ENCODE measurements at regions not wholly inside any gene's neighbourhood (a gene's known extent, or its start where the extent isn't known, plus 50 kb on each side); places are given as distances from the start of the nearest gene placed in this dataset.
"Not testable (repeated sequence)": the region's sequence is repeated elsewhere in the genome, so short reads cannot be mapped to it uniquely, and the experiment has no call there.

GRCh38 chr12:9313479-9313878, 105.3 kb upstream of the PZP start:
- H3K4me3 ChIP-seq (ENCODE audit: low read depth in 1 of 2, low read length in 2 of 2); H3K9me3 ChIP-seq (ENCODE audit: control insufficient read depth in 1 of 2, low read length in 2 of 2); H3K9ac ChIP-seq (ENCODE audit: low read depth in 1 of 2, low read length in 2 of 2); H3K27ac ChIP-seq (ENCODE audit: low read depth, low read length); H3K27me3 ChIP-seq (ENCODE audit: control insufficient read depth in 1 of 2, insufficient read depth in 2 of 2, low read length in 2 of 2); H3K36me3 ChIP-seq (ENCODE audit: control insufficient read depth in 1 of 2, insufficient read depth in 2 of 2, low read length in 2 of 2); H3K4me1 ChIP-seq (ENCODE audit: control insufficient read depth in 1 of 2, insufficient read depth in 2 of 2, low read length in 2 of 2): not testable (repeated sequence)

GRCh38 chr12:9312406-9313392, 104.5 kb upstream of the PZP start:
- H3K9me3 ChIP-seq (ENCODE audit: control insufficient read depth in 1 of 2, low read length in 2 of 2); H3K4me1 ChIP-seq (ENCODE audit: control insufficient read depth in 1 of 2, insufficient read depth in 2 of 2, low read length in 2 of 2); H3K36me3 ChIP-seq (ENCODE audit: control insufficient read depth in 1 of 2, insufficient read depth in 2 of 2, low read length in 2 of 2); H3K27me3 ChIP-seq (ENCODE audit: control insufficient read depth in 1 of 2, insufficient read depth in 2 of 2, low read length in 2 of 2); H3K4me3 ChIP-seq (ENCODE audit: low read depth in 1 of 2, low read length in 2 of 2); H3K27ac ChIP-seq (ENCODE audit: low read depth, low read length); H3K9ac ChIP-seq (ENCODE audit: low read depth in 1 of 2, low read length in 2 of 2): not testable (repeated sequence)

- H3K27ac ChIP-seq (ENCODE audit: low read depth, low read length) = not testable (repeated sequence)
Measured at GRCh38 chr12:9311454-9311853, 103.3 kb upstream of the PZP start.

GRCh38 chr12:9310645-9311044, 102.5 kb upstream of the PZP start:
- H3K4me3 ChIP-seq (ENCODE audit: low read depth in 1 of 2, low read length in 2 of 2); H3K27me3 ChIP-seq (ENCODE audit: control insufficient read depth in 1 of 2, insufficient read depth in 2 of 2, low read length in 2 of 2); H3K4me1 ChIP-seq (ENCODE audit: control insufficient read depth in 1 of 2, insufficient read depth in 2 of 2, low read length in 2 of 2); H3K36me3 ChIP-seq (ENCODE audit: control insufficient read depth in 1 of 2, insufficient read depth in 2 of 2, low read length in 2 of 2); H3K9ac ChIP-seq (ENCODE audit: low read depth in 1 of 2, low read length in 2 of 2); H3K27ac ChIP-seq (ENCODE audit: low read depth, low read length); H3K9me3 ChIP-seq (ENCODE audit: control insufficient read depth in 1 of 2, low read length in 2 of 2): not testable (repeated sequence)

More at GRCh38 chr12:9311454-9311853, 103.3 kb upstream of the PZP start:
- H3K4me3 ChIP-seq (ENCODE audit: low read depth in 1 of 2, low read length in 2 of 2); H3K9ac ChIP-seq (ENCODE audit: low read depth in 1 of 2, low read length in 2 of 2); H3K9me3 ChIP-seq (ENCODE audit: control insufficient read depth in 1 of 2, low read length in 2 of 2); H3K27me3 ChIP-seq (ENCODE audit: control insufficient read depth in 1 of 2, insufficient read depth in 2 of 2, low read length in 2 of 2); H3K4me1 ChIP-seq (ENCODE audit: control insufficient read depth in 1 of 2, insufficient read depth in 2 of 2, low read length in 2 of 2); H3K36me3 ChIP-seq (ENCODE audit: control insufficient read depth in 1 of 2, insufficient read depth in 2 of 2, low read length in 2 of 2): not testable (repeated sequence)

- H3K4me1 ChIP-seq (ENCODE audit: control insufficient read depth in 1 of 2, insufficient read depth in 2 of 2, low read length in 2 of 2); H3K36me3 ChIP-seq (ENCODE audit: control insufficient read depth in 1 of 2, insufficient read depth in 2 of 2, low read length in 2 of 2); H3K9me3 ChIP-seq (ENCODE audit: control insufficient read depth in 1 of 2, low read length in 2 of 2); H3K9ac ChIP-seq (ENCODE audit: low read depth in 1 of 2, low read length in 2 of 2); H3K27me3 ChIP-seq (ENCODE audit: control insufficient read depth in 1 of 2, insufficient read depth in 2 of 2, low read length in 2 of 2); H3K4me3 ChIP-seq (ENCODE audit: low read depth in 1 of 2, low read length in 2 of 2); H3K27ac ChIP-seq (ENCODE audit: low read depth, low read length): not testable (repeated sequence)
Measured at GRCh38 chr12:9309749-9310148, 101.6 kb upstream of the PZP start.

GRCh38 chr12:9308745-9309144, 100.5 kb upstream of the PZP start:
- H3K27ac ChIP-seq (ENCODE audit: low read depth, low read length); H3K27me3 ChIP-seq (ENCODE audit: control insufficient read depth in 1 of 2, insufficient read depth in 2 of 2, low read length in 2 of 2); H3K4me3 ChIP-seq (ENCODE audit: low read depth in 1 of 2, low read length in 2 of 2); H3K9me3 ChIP-seq (ENCODE audit: control insufficient read depth in 1 of 2, low read length in 2 of 2); H3K9ac ChIP-seq (ENCODE audit: low read depth in 1 of 2, low read length in 2 of 2); H3K36me3 ChIP-seq (ENCODE audit: control insufficient read depth in 1 of 2, insufficient read depth in 2 of 2, low read length in 2 of 2); H3K4me1 ChIP-seq (ENCODE audit: control insufficient read depth in 1 of 2, insufficient read depth in 2 of 2, low read length in 2 of 2): not testable (repeated sequence)

GRCh38 chr12:9308163-9308562, 100.0 kb upstream of the PZP start:
- not testable (repeated sequence) for H3K9ac ChIP-seq (ENCODE audit: low read depth in 1 of 2, low read length in 2 of 2); H3K4me1 ChIP-seq (ENCODE audit: control insufficient read depth in 1 of 2, insufficient read depth in 2 of 2, low read length in 2 of 2); H3K36me3 ChIP-seq (ENCODE audit: control insufficient read depth in 1 of 2, insufficient read depth in 2 of 2, low read length in 2 of 2); H3K4me3 ChIP-seq (ENCODE audit: low read depth in 1 of 2, low read length in 2 of 2); H3K27ac ChIP-seq (ENCODE audit: low read depth, low read length); H3K27me3 ChIP-seq (ENCODE audit: control insufficient read depth in 1 of 2, insufficient read depth in 2 of 2, low read length in 2 of 2); H3K9me3 ChIP-seq (ENCODE audit: control insufficient read depth in 1 of 2, low read length in 2 of 2)

GRCh38 chr12:9307255-9307654, 99.1 kb upstream of the PZP start:
- H3K4me1 ChIP-seq (ENCODE audit: control insufficient read depth in 1 of 2, insufficient read depth in 2 of 2, low read length in 2 of 2); H3K9me3 ChIP-seq (ENCODE audit: control insufficient read depth in 1 of 2, low read length in 2 of 2); H3K9ac ChIP-seq (ENCODE audit: low read depth in 1 of 2, low read length in 2 of 2); H3K27ac ChIP-seq (ENCODE audit: low read depth, low read length); H3K4me3 ChIP-seq (ENCODE audit: low read depth in 1 of 2, low read length in 2 of 2); H3K27me3 ChIP-seq (ENCODE audit: control insufficient read depth in 1 of 2, insufficient read depth in 2 of 2, low read length in 2 of 2); H3K36me3 ChIP-seq (ENCODE audit: control insufficient read depth in 1 of 2, insufficient read depth in 2 of 2, low read length in 2 of 2): not testable (repeated sequence)

- H3K9me3 ChIP-seq (ENCODE audit: control insufficient read depth in 1 of 2, low read length in 2 of 2); H3K27ac ChIP-seq (ENCODE audit: low read depth, low read length); H3K36me3 ChIP-seq (ENCODE audit: control insufficient read depth in 1 of 2, insufficient read depth in 2 of 2, low read length in 2 of 2); H3K9ac ChIP-seq (ENCODE audit: low read depth in 1 of 2, low read length in 2 of 2); H3K27me3 ChIP-seq (ENCODE audit: control insufficient read depth in 1 of 2, insufficient read depth in 2 of 2, low read length in 2 of 2); H3K4me1 ChIP-seq (ENCODE audit: control insufficient read depth in 1 of 2, insufficient read depth in 2 of 2, low read length in 2 of 2); H3K4me3 ChIP-seq (ENCODE audit: low read depth in 1 of 2, low read length in 2 of 2): not testable (repeated sequence)
Measured at GRCh38 chr12:9306004-9306403, 97.8 kb upstream of the PZP start.

- H3K9me3 ChIP-seq (ENCODE audit: control insufficient read depth in 1 of 2, low read length in 2 of 2); H3K4me3 ChIP-seq (ENCODE audit: low read depth in 1 of 2, low read length in 2 of 2); H3K36me3 ChIP-seq (ENCODE audit: control insufficient read depth in 1 of 2, insufficient read depth in 2 of 2, low read length in 2 of 2); H3K4me1 ChIP-seq (ENCODE audit: control insufficient read depth in 1 of 2, insufficient read depth in 2 of 2, low read length in 2 of 2); H3K27me3 ChIP-seq (ENCODE audit: control insufficient read depth in 1 of 2, insufficient read depth in 2 of 2, low read length in 2 of 2); H3K27ac ChIP-seq (ENCODE audit: low read depth, low read length); H3K9ac ChIP-seq (ENCODE audit: low read depth in 1 of 2, low read length in 2 of 2): not testable (repeated sequence)
Measured at GRCh38 chr12:9304540-9304939, 96.3 kb upstream of the PZP start.

Data from duodenal mucosa (tissue), 2 donors.